ENCODE measurements at regions not wholly inside any gene's neighbourhood (a gene's known extent, or its start where the extent isn't known, plus 50 kb on each side); places are given as distances from the start of the nearest gene placed in this dataset.

DNA sequence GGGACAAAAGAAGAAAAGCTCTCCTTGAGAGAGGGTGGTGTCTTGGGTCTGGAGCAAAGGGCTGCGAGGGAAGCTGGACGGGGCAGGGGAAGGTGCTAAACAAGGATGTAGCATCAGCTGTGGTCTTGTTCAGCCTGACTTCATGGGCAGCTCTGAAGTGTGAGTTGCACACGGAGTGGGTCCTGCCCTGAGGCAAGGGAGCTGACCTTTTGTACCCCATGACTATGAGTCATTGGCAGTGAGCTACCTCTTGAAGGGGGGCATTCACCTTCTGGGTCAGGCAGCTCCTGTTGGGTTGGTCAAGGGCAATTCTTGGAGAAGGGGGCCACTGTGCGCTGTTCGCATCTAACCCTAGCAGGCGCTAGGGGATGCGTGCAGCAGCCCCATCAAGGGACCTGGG is 151.8 kb downstream of the SMIM20 start:
- DNase-seq (ENCODE audit: low read depth in 1 of 2, low spot score in 2 of 2) (no peak), FAIRE-seq (no peak)
- Histone ChIP-seq H2BK5ac (ENCODE audit: low read depth, low read length) (no peak overlapping the region), H4K91ac (replicated peaks; ENCODE audit: insufficient read length, low read length) (no peak overlapping the region), H4K20me1 (replicated peaks in 1 of 2; ENCODE audit: control insufficient read depth in 1 of 2, insufficient read depth in 2 of 2, low read length in 2 of 2) (no peaks in the 10 kb centered on the region), H3K9ac (replicated peaks in 1 of 4; ENCODE audit: extremely low read depth in 1 of 4, low read depth in 3 of 4, low read length in 3 of 4) (no peak overlapping the region), H2BK12ac (ENCODE audit: low read depth, low read length) (no peak overlapping the region), H2BK15ac (ENCODE audit: low read length) (peak overlapping the region; percentile 88), H2AFZ (ENCODE audit: low read length) (no peak overlapping the region), H3K27ac (ENCODE audit: low read depth, low read length) (no peak overlapping the region), H3K27me3 (replicated peaks in 1 of 4; ENCODE audit: control insufficient read depth in 3 of 4, extremely low read depth in 1 of 4, insufficient read depth in 3 of 4, low read length in 3 of 4) (no peaks in the 10 kb centered on the region), H3K9me3 (ENCODE audit: insufficient read depth in 2 of 2, low read depth in 1 of 2, low read length in 1 of 2) (no peaks in the 10 kb centered on the region), H3K14ac (ENCODE audit: insufficient read length) (no peak overlapping the region), H2BK20ac (ENCODE audit: low read length) (no peak overlapping the region), H3K23ac (ENCODE audit: insufficient read length) (no peak overlapping the region), H3K4me3 (ENCODE audit: extremely low read depth in 1 of 4, insufficient read depth in 2 of 4, low read depth in 3 of 4, low read length in 4 of 4) (no peak overlapping the region), H3K18ac (ENCODE audit: extremely low read depth, low read length) (no peak overlapping the region), H3K23me2 (ENCODE audit: low read depth, low read length) (no peaks in the 10 kb centered on the region; the same call in 1 of the 2 replicates), H3K79me2 (ENCODE audit: control insufficient read depth in 1 of 2, insufficient read depth in 2 of 2, low read length in 2 of 2) (no peaks in the 10 kb centered on the region), H2BK120ac (replicated peaks; ENCODE audit: low read depth, low read length) (no peak overlapping the region), H3K36me3 (ENCODE audit: control insufficient read depth in 2 of 4, insufficient read depth in 4 of 4, low read length in 3 of 4) (no peaks in the 10 kb centered on the region), H4K5ac (ENCODE audit: insufficient read length, low read depth, low read length) (no peak overlapping the region), H4K8ac (ENCODE audit: extremely low read depth, insufficient read depth, low read length) (no peak overlapping the region), H3K4me2 (ENCODE audit: insufficient read depth in 1 of 2, low read depth in 2 of 2, low read length in 2 of 2) (no peak overlapping the region), H2AK5ac (ENCODE audit: low read depth, low read length) (no peak overlapping the region; the same call in 1 of the 2 replicates), H3K56ac (replicated peaks; ENCODE audit: insufficient read length, low read depth, low read length) (no peak overlapping the region), H3K4me1 (replicated peaks in 1 of 4; ENCODE audit: control insufficient read depth in 3 of 4, insufficient read depth in 4 of 4, low read length in 3 of 4) (no peaks in the 10 kb centered on the region), H3K4ac (replicated peaks; ENCODE audit: insufficient read length, low read depth, low read length) (no peak overlapping the region), H3K79me1 (ENCODE audit: low read depth, low read length) (no peaks in the 10 kb centered on the region; the same call in 1 of the 2 replicates)
- ChIA-PET CTCF (ENCODE audit: partially characterized antibody) (interaction anchor here (0.7 to 8.0 kb wide), 9 partner anchors 9 to 386 kb away, joined by 3 to 54 read pairs (median 3); no protein-coding TSS in a partner anchor), POLR2A (ENCODE audit: partially characterized antibody) (interaction anchor here (0.6 to 1.5 kb wide), 2 partner anchors 21 to 371 kb away, joined by 3 read pairs; no protein-coding TSS in a partner anchor)
- no peak for TF ChIP-seq POLR2A (IDR thresholded peaks at IDR 0.05; ENCODE audit: control extremely low read depth in 1 of 2, low read depth in 2 of 2, low read length in 2 of 2)
- no peak for TF ChIP-seq ASH2L (IDR thresholded peaks at IDR 0.05; ENCODE audit: low read length)
- no peak for TF ChIP-seq SRF (IDR thresholded peaks at IDR 0.05; ENCODE audit: low read depth, low read length)
- TF ChIP-seq TCF12 (IDR thresholded peaks at IDR 0.05; ENCODE audit: low read depth, low read length), result no peak
- TF ChIP-seq YY1 (IDR thresholded peaks at IDR 0.05; ENCODE audit: low read depth, low read length), result no peak
- TF ChIP-seq TBP (IDR thresholded peaks at IDR 0.05; ENCODE audit: low read depth, low read length), result no peak
- no peak for TF ChIP-seq RFX5 (IDR thresholded peaks at IDR 0.05; ENCODE audit: borderline replicate concordance, low read depth, low read length)
- TF ChIP-seq PHF8 (conservative IDR thresholded peaks at IDR 0.05; ENCODE audit: low read depth, low read length), result no peak
- no peak for TF ChIP-seq MAFK (IDR thresholded peaks at IDR 0.05; ENCODE audit: low read depth, low read length)
- no peak for TF ChIP-seq RAD21 (IDR thresholded peaks at IDR 0.05 in 1 of 2, conservative IDR thresholded peaks at IDR 0.05 in 1 of 2; ENCODE audit: low read depth in 2 of 2, low read length in 2 of 2)
- TF ChIP-seq CREB1 (IDR thresholded peaks at IDR 0.05), result no peak
- 90% methylated on average over 7 of the region's 7 CpGs; no CpG with 5 or more reads in 1 of the 2 experiments for WGBS, 2 experiments (ENCODE audit: extremely low coverage in 1 of 2, insufficient coverage in 1 of 2, insufficient read length in 1 of 2, insufficient replicate concordance in 2 of 2, low coverage in 1 of 2, low lambda C conversion rate in 2 of 2, missing lambda C conversion rate in 1 of 2)

Data from H1 (cell line).